ENCODE measurements at regions not wholly inside any gene's neighbourhood (a gene's known extent, or its start where the extent isn't known, plus 50 kb on each side); places are given as distances from the start of the nearest gene placed in this dataset.

- H3K9me3 ChIP-seq (ENCODE audit: low read depth, low read length), result no peaks in the 10 kb centered on the region
- H3K36me3 ChIP-seq (ENCODE audit: insufficient read depth, low read length), result no peaks in the 10 kb centered on the region
- no peak overlapping the region for H3K4me3 ChIP-seq
- H3K27ac ChIP-seq, result no peak overlapping the region
- TF ChIP-seq EZH2 (IDR thresholded peaks at IDR 0.05), result no peak
- no peak for TF ChIP-seq FOXP2 (optimal IDR thresholded peaks at IDR 0.05; ENCODE audit: control extremely low read depth, extremely low read length, insufficient read depth)
- no peak for TF ChIP-seq POLR2AphosphoS5 (IDR thresholded peaks at IDR 0.05; ENCODE audit: borderline replicate concordance, low read depth, low read length)
- H3K9ac ChIP-seq (ENCODE audit: insufficient read length), result no peak overlapping the region
- no peak for DNase-seq (ENCODE audit: low read depth, low spot score)
Measured at GRCh38 chr5:66542711-66543110, 53.5 kb upstream of the MAST4 start.

Data from SK-N-MC (cell line).